ENCODE measurements at regions not wholly inside any gene's neighbourhood (a gene's known extent, or its start where the extent isn't known, plus 50 kb on each side); places are given as distances from the start of the nearest gene placed in this dataset.

DNA sequence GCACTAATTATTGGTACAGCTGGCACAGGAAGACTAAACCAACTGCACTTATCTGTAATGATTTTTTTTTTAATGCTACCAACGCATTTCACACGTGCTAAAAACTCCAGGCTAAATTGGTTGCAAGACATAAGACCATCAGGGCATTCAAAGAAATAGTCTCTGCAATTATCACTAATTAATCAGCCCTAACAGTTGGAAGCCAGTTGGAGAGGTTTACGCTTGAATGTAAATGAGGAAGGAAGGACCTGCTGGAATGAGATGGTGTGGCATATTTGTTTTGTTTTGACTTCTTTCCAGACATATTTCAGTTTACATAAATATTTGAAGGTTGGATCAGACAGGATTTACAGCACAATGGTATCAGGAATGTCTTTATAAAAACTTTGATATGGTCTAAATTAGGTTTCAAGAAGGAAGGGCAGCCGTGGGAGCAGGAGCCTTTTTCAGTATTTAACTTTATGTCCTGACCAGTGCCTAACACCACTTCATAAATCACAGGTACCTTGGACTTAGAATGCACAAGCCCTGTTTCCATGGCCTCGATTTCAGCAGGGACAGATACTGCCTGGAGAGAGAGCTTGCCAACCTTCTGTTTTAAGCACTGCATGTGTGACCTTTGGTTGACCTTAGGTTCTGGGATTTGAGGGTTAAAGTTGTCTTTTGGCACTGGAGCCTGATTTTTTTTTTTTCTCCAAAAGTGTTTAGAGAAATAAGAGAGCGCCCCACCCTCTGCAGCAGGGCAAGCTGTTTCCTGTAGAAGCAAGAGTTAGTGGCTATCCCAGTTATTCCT lies 199.8 kb upstream of the MAP3K1 start:
- DNase-seq, result peak in 1 of 3 donors; percentile 40
- POLR2A ChIA-PET, result interaction anchor here (0.6 kb wide), 1 partner anchor 48 kb away, joined by 5 read pairs; no protein-coding TSS in a partner anchor
- 8% methylated on average over 2 of the region's 6 CpGs for WGBS (ENCODE audit: insufficient coverage)
- Histone ChIP-seq H3K27me3 (replicated peaks in 2 of 5; ENCODE audit: control insufficient read depth in 4 of 5, insufficient read depth in 5 of 5, low read length in 4 of 5) (no peaks in the 10 kb centered on the region), H3K4me3 (ENCODE audit: control insufficient read depth in 1 of 7, extremely low read depth in 1 of 7, insufficient read depth in 4 of 7, low read depth in 2 of 7, low read length in 6 of 7) (peak overlapping the region in 2 of 7 experiments; percentile 9 to 48), H3K9me3 (ENCODE audit: control extremely low read depth in 1 of 5, control insufficient read depth in 4 of 5, insufficient read depth in 2 of 5, low read depth in 1 of 5, low read length in 4 of 5) (peaks cover 0 to 23% (median 11%) of the 10 kb centered on the region in 5 experiments), H3K4me1 (ENCODE audit: control extremely low read depth in 1 of 4, control insufficient read depth in 4 of 4, insufficient read depth in 4 of 4, low read length in 3 of 4) (peaks cover 7 to 20% (median 12%) of the 10 kb centered on the region in 4 experiments), H3K36me3 (ENCODE audit: control insufficient read depth in 4 of 4, insufficient read depth in 4 of 4, low read length in 3 of 4) (no peaks in the 10 kb centered on the region), H3K27ac (ENCODE audit: insufficient read depth in 1 of 2, low read depth in 1 of 2, low read length in 2 of 2, poor library complexity in 1 of 2, severe bottlenecking in 2 of 2) (no peak overlapping the region)
- CTCF ChIA-PET, result interaction anchor here (0.5 to 1.0 kb wide), 3 partner anchors 24 to 664 kb away, joined by 3 read pairs; no protein-coding TSS in a partner anchor

DNA sequence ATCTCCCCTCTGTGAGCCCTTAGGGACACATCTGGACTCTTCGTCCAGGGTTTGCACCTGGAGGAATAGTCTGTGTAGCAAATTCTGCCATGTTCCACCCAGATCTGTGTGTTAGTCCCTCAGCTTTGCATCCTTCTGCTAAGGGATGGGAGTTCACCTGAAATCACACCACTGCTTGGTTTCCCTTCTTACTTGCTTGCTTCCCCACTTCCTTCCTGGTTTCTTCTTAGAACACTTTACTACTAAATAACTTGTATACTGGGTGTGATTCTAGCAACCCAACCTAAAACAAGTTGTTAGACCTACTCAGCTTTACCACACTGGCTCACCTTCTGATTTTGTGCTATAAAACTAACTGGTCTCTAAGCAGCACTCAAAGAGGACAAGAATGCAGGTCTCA lies 202.6 kb upstream of the MAP3K1 start:
- POLR2A ChIA-PET, result no interaction called here

DNA sequence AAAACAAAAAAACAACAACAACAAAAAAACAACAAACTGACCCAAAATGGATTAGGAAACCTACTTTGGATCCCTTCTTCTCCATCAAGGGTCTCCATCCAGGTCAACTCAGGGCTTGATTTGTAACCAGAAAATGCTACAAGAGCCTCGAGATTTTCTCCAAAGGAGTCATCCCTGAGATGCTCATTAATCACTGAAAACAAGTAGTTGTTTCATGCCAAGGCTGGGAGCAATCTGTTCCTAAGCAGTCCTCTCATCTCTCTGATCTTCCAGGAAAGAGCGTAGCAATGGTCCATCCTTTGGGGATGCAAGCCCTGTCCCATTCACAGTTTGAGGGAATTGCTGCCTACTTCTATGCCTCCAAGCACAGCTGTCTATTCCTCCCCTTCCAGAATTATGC lies 203.0 kb upstream of the MAP3K1 start:
- Histone ChIP-seq H3K27ac (ENCODE audit: insufficient read depth in 1 of 2, low read depth in 1 of 2, low read length in 2 of 2, poor library complexity in 1 of 2, severe bottlenecking in 2 of 2) (no peak overlapping the region), H3K4me1 (ENCODE audit: control extremely low read depth in 1 of 4, control insufficient read depth in 4 of 4, insufficient read depth in 4 of 4, low read length in 3 of 4) (peaks cover 15 to 38% (median 28%) of the 10 kb centered on the region in 4 experiments), H3K4me3 (ENCODE audit: control insufficient read depth in 1 of 7, extremely low read depth in 1 of 7, insufficient read depth in 4 of 7, low read depth in 2 of 7, low read length in 6 of 7) (no peak overlapping the region), H3K9me3 (ENCODE audit: control extremely low read depth in 1 of 5, control insufficient read depth in 4 of 5, insufficient read depth in 2 of 5, low read depth in 1 of 5, low read length in 4 of 5) (peaks cover 0 to 13% (median 2%) of the 10 kb centered on the region in 5 experiments), H3K27me3 (replicated peaks in 2 of 5; ENCODE audit: control insufficient read depth in 4 of 5, insufficient read depth in 5 of 5, low read length in 4 of 5) (no peaks in the 10 kb centered on the region), H3K36me3 (ENCODE audit: control insufficient read depth in 4 of 4, insufficient read depth in 4 of 4, low read length in 3 of 4) (no peaks in the 10 kb centered on the region)
- POLR2A ChIA-PET, result no interaction called here
- WGBS (ENCODE audit: insufficient coverage), result 100% methylated on average over 2 of the region's 2 CpGs
- DNase-seq, result no peak
- CTCF ChIA-PET, result interaction anchor here (1.4 kb wide), 1 partner anchor 16 kb away, joined by 3 read pairs; no protein-coding TSS in a partner anchor

More for the DNA sequence above, 202.6 kb upstream of the MAP3K1 start:
- H3K36me3 ChIP-seq (ENCODE audit: control insufficient read depth in 4 of 4, insufficient read depth in 4 of 4, low read length in 3 of 4), result no peaks in the 10 kb centered on the region
- DNase-seq, result no peak
- H3K27me3 ChIP-seq (replicated peaks in 2 of 5; ENCODE audit: control insufficient read depth in 4 of 5, insufficient read depth in 5 of 5, low read length in 4 of 5), result no peaks in the 10 kb centered on the region
- WGBS (ENCODE audit: insufficient coverage), result 83% methylated on average over 1 of the region's 1 CpG
- no peak overlapping the region for H3K27ac ChIP-seq (ENCODE audit: insufficient read depth in 1 of 2, low read depth in 1 of 2, low read length in 2 of 2, poor library complexity in 1 of 2, severe bottlenecking in 2 of 2)
- peaks cover 13 to 35% (median 26%) of the 10 kb centered on the region in 4 experiments for H3K4me1 ChIP-seq (ENCODE audit: control extremely low read depth in 1 of 4, control insufficient read depth in 4 of 4, insufficient read depth in 4 of 4, low read length in 3 of 4)
- no peak overlapping the region for H3K4me3 ChIP-seq (ENCODE audit: control insufficient read depth in 1 of 7, extremely low read depth in 1 of 7, insufficient read depth in 4 of 7, low read depth in 2 of 7, low read length in 6 of 7)
- H3K9me3 ChIP-seq (ENCODE audit: control extremely low read depth in 1 of 5, control insufficient read depth in 4 of 5, insufficient read depth in 2 of 5, low read depth in 1 of 5, low read length in 4 of 5), result peaks cover 0 to 17% (median 4%) of the 10 kb centered on the region in 5 experiments
- CTCF ChIA-PET, result interaction anchor here (1.4 kb wide), 1 partner anchor 17 kb away, joined by 3 read pairs; no protein-coding TSS in a partner anchor

DNA sequence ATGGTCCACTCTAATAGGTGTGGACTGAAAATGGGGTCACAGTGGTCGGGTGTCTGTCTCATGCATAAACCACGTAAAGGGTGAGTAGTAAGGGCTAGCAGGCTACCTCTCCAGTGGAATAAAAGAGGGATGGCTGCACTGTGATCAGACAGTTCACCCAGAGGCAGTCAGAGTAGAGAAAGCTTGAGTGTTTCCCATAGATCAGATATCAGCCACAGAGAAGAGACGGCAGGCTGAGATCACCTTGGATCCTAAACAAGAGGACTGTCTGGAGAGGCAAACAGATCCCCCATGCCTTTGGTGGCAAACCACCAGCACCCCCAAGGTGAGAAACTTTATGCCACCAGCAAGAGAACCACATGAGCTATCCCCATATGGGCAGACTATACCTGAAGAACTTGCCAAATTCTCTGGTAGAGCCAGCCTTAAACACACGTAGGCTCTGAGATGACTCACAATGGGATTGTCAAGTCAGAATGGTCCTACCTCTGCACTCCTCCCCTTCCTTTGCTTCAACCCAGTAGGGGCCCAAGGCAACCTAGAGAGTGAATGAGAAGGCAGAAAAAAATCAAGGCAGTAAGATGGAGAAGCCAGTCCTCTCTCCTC lies 205.2 kb upstream of the MAP3K1 start:
- WGBS (ENCODE audit: insufficient coverage), result 100% methylated on average over 4 of the region's 4 CpGs
- Histone ChIP-seq H3K9me3 (ENCODE audit: control extremely low read depth in 1 of 5, control insufficient read depth in 4 of 5, insufficient read depth in 2 of 5, low read depth in 1 of 5, low read length in 4 of 5) (peaks cover 0 to 11% (median 0%) of the 10 kb centered on the region in 5 experiments), H3K27me3 (replicated peaks in 2 of 5; ENCODE audit: control insufficient read depth in 4 of 5, insufficient read depth in 5 of 5, low read length in 4 of 5) (no peaks in the 10 kb centered on the region), H3K36me3 (ENCODE audit: control insufficient read depth in 4 of 4, insufficient read depth in 4 of 4, low read length in 3 of 4) (no peaks in the 10 kb centered on the region), H3K27ac (ENCODE audit: insufficient read depth in 1 of 2, low read depth in 1 of 2, low read length in 2 of 2, poor library complexity in 1 of 2, severe bottlenecking in 2 of 2) (no peak overlapping the region), H3K4me1 (ENCODE audit: control extremely low read depth in 1 of 4, control insufficient read depth in 4 of 4, insufficient read depth in 4 of 4, low read length in 3 of 4) (peaks cover 9 to 27% (median 20%) of the 10 kb centered on the region in 4 experiments), H3K4me3 (ENCODE audit: control insufficient read depth in 1 of 7, extremely low read depth in 1 of 7, insufficient read depth in 4 of 7, low read depth in 2 of 7, low read length in 6 of 7) (no peak overlapping the region)
- POLR2A ChIA-PET, result no interaction called here
- CTCF ChIA-PET, result no interaction called here
- DNase-seq, result no peak

DNA sequence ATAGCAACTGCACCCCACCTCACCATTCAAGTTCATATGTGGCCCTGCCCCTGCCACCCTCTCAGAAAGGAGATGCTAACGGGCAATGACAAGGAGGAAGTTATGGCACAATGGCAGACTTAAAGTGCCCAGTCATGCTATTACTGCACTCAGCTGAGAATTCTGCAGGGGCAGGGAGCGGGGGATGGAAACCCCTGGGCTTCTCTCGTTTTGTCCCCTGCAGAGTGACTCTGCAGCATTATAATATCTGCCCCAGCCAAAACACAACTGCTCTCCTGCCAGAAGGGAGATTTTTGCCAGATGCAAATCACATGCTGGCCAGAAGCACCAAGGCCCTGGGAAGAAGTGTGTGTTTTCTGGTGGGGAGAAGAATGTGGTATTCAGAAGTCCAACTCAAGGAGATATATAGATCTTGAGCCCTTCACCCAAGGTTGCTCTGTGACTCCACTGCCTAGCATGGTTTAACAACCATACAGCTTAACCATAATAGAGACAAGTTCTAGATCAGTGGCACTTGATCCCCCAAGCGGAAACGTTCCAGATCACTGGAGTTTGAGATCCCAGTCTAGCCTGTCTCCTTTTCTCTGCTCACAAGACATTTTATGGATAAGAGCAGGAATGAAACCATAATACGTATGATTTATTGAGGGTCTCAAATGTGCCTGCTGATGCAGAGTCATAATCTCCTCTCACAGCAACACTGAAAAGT lies 207.0 kb upstream of the MAP3K1 start:
- Histone ChIP-seq H3K36me3 (ENCODE audit: control insufficient read depth in 4 of 4, insufficient read depth in 4 of 4, low read length in 3 of 4) (no peaks in the 10 kb centered on the region), H3K9me3 (ENCODE audit: control extremely low read depth in 1 of 5, control insufficient read depth in 4 of 5, insufficient read depth in 2 of 5, low read depth in 1 of 5, low read length in 4 of 5) (peaks cover 0 to 11% (median 0%) of the 10 kb centered on the region in 5 experiments), H3K4me3 (ENCODE audit: control insufficient read depth in 1 of 7, extremely low read depth in 1 of 7, insufficient read depth in 4 of 7, low read depth in 2 of 7, low read length in 6 of 7) (peak overlapping the region in 2 of 7 experiments; percentile 12 to 28), H3K27me3 (replicated peaks in 2 of 5; ENCODE audit: control insufficient read depth in 4 of 5, insufficient read depth in 5 of 5, low read length in 4 of 5) (no peaks in the 10 kb centered on the region), H3K4me1 (ENCODE audit: control extremely low read depth in 1 of 4, control insufficient read depth in 4 of 4, insufficient read depth in 4 of 4, low read length in 3 of 4) (peaks cover 9 to 27% (median 17%) of the 10 kb centered on the region in 4 experiments), H3K27ac (ENCODE audit: insufficient read depth in 1 of 2, low read depth in 1 of 2, low read length in 2 of 2, poor library complexity in 1 of 2, severe bottlenecking in 2 of 2) (no peak overlapping the region)
- 17% methylated on average over 2 of the region's 6 CpGs for WGBS (ENCODE audit: insufficient coverage)
- DNase-seq, result peak; percentile 78 to 95 (median 93)
- POLR2A ChIA-PET, result no interaction called here
- CTCF ChIA-PET, result interaction anchor here (0.7 to 1.4 kb wide), 2 partner anchors 12 to 36 kb away, joined by 3 to 4 read pairs; no protein-coding TSS in a partner anchor

DNA sequence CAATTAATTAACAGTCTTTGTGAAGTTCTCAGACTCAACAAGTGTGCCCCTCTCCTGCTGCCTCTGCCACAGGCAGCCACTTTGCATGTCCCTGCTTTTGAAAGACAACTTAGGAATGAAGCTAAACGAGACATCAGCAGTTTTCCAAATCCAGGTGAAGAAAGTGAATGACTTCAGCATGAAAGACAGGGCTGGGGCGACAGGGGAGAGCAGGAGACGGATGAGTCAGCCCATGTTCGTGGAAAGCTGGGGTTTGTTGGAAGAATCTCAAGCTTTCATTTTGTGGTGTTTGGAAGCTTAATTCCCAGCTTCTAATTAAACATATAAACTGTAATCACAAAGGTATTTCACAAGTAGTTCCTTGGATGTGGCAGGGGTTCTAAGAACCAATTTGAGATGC lies 207.8 kb upstream of the MAP3K1 start:
- no peaks in the 10 kb centered on the region for H3K36me3 ChIP-seq (ENCODE audit: control insufficient read depth in 4 of 4, insufficient read depth in 4 of 4, low read length in 3 of 4)
- H3K27ac ChIP-seq (ENCODE audit: insufficient read depth in 1 of 2, low read depth in 1 of 2, low read length in 2 of 2, poor library complexity in 1 of 2, severe bottlenecking in 2 of 2), result no peak overlapping the region
- H3K4me3 ChIP-seq (ENCODE audit: control insufficient read depth in 1 of 7, extremely low read depth in 1 of 7, insufficient read depth in 4 of 7, low read depth in 2 of 7, low read length in 6 of 7), result no peak overlapping the region
- ChIA-PET CTCF (interaction anchor here (0.7 to 1.9 kb wide), 3 partner anchors 12 to 37 kb away, joined by 3 to 5 read pairs (median 4); no protein-coding TSS in a partner anchor), POLR2A (no interaction called here)
- peaks cover 7 to 22% (median 16%) of the 10 kb centered on the region in 4 experiments for H3K4me1 ChIP-seq (ENCODE audit: control extremely low read depth in 1 of 4, control insufficient read depth in 4 of 4, insufficient read depth in 4 of 4, low read length in 3 of 4)
- peaks cover 0 to 11% (median 0%) of the 10 kb centered on the region in 5 experiments for H3K9me3 ChIP-seq (ENCODE audit: control extremely low read depth in 1 of 5, control insufficient read depth in 4 of 5, insufficient read depth in 2 of 5, low read depth in 1 of 5, low read length in 4 of 5)
- no peaks in the 10 kb centered on the region for H3K27me3 ChIP-seq (replicated peaks in 2 of 5; ENCODE audit: control insufficient read depth in 4 of 5, insufficient read depth in 5 of 5, low read length in 4 of 5)
- no peak for DNase-seq
- 97% methylated on average over 3 of the region's 4 CpGs for WGBS (ENCODE audit: insufficient coverage)
